ENCODE measurements at regions not wholly inside any gene's neighbourhood (a gene's known extent, or its start where the extent isn't known, plus 50 kb on each side); places are given as distances from the start of the nearest gene placed in this dataset.
"Not testable (repeated sequence)": the region's sequence is repeated elsewhere in the genome, so short reads cannot be mapped to it uniquely, and the experiment has no call there.

DNA sequence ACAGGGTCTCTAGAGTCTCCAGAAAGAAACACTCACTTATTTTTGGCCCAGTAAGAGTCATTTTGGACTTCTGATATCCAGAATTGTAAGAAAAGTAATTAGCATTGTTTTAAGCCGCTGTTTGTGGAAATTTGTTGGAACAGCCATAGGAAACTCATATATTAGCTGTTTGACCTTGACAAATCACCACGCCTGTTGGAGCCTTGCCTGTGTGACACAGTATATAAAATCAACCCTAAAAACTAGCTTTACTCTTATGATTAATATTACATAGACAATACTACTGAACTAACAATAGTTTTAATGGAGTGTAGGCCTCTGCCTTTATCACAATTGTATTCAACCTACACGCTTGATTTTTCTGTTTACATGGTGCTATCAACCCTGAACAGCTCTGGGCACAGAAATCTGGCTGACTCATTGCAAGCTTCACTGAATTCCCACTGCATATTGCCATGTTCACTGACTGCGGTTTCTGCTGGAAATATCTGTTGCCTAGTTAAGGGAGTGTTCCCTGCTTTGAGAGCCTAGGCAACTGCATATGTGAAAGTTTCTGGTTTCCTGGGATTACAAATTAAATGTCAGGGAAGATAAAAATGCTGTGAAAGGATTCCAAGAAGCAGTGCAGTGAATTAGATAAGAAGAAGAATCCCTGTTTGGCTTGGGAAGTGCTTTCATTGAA is 419.5 kb upstream of the DEPDC1 start:
- TF ChIP-seq, protein P1, sequence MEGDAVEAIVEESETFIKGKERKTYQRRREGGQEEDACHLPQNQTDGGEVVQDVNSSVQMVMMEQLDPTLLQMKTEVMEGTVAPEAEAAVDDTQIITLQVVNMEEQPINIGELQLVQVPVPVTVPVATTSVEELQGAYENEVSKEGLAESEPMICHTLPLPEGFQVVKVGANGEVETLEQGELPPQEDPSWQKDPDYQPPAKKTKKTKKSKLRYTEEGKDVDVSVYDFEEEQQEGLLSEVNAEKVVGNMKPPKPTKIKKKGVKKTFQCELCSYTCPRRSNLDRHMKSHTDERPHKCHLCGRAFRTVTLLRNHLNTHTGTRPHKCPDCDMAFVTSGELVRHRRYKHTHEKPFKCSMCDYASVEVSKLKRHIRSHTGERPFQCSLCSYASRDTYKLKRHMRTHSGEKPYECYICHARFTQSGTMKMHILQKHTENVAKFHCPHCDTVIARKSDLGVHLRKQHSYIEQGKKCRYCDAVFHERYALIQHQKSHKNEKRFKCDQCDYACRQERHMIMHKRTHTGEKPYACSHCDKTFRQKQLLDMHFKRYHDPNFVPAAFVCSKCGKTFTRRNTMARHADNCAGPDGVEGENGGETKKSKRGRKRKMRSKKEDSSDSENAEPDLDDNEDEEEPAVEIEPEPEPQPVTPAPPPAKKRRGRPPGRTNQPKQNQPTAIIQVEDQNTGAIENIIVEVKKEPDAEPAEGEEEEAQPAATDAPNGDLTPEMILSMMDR (IDR thresholded peaks at IDR 0.05) = no peak
- Mint-ChIP-seq H3K9me3 (peaks cover 54% of the 10 kb centered on the region), H3K4me3 (no peak overlapping the region), H3K4me1 (ENCODE audit: low read depth) (no peaks in the 10 kb centered on the region), H3K36me3 (ENCODE audit: low read depth) (no peaks in the 10 kb centered on the region; the same call in 1 of the 2 replicates), H3K27ac (no peak overlapping the region), H3K27me3 (ENCODE audit: insufficient read depth) (no peaks in the 10 kb centered on the region)
- DNase-seq = no peak

DNA sequence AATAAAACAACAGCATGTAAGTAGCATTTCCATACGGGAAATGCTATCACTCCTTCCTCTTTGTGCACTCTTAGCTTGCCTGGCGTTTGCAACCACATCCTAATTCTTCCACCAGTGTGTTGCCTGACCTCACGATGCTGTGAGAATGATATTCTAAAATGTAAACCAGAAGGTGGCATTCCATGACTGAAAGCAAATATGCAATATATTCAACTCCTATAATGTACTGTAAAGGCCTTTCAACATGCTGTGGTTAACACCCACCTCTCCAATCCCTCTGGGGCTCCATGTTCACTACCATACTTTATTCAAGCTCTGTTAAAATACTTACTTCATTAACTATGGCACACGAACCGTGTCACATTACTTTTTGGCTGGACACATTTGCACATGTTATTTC is 420.6 kb upstream of the DEPDC1 start:
- TF ChIP-seq, protein P1 (IDR thresholded peaks at IDR 0.05) = no peak
- peaks cover 50% of the 10 kb centered on the region for H3K9me3 Mint-ChIP-seq
- no peak overlapping the region for H3K27ac Mint-ChIP-seq
- H3K4me1 Mint-ChIP-seq (ENCODE audit: low read depth) = no peaks in the 10 kb centered on the region
- H3K27me3 Mint-ChIP-seq (ENCODE audit: insufficient read depth) = no peaks in the 10 kb centered on the region
- H3K36me3 Mint-ChIP-seq (ENCODE audit: low read depth) = no peaks in the 10 kb centered on the region; the same call in 1 of the 2 replicates
- no peak for DNase-seq
- no peak overlapping the region for H3K4me3 Mint-ChIP-seq

DNA sequence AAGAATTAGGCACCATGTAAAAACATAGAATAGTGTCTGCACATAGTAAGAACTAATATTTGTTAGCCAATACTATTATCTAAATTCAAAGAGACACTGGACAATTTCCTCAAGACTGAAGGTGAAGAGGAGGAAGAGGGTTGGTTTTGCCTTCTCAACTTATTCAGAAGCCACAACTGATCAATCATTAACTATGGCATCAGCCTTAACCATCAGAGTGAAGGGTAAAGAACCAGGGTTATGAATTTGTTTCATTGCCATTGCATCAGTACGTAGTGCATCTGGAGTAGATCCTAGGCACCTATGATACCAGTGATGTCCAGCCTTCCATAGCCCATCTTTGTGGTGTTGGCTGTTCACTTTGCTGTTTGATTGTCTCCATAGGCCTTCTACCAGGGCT is 421.7 kb upstream of the DEPDC1 start:
- Mint-ChIP-seq H3K4me3 (no peak overlapping the region), H3K27ac (no peak overlapping the region), H3K4me1 (ENCODE audit: low read depth) (no peaks in the 10 kb centered on the region), H3K9me3 (peaks cover 46% of the 10 kb centered on the region), H3K36me3 (ENCODE audit: low read depth) (no peaks in the 10 kb centered on the region; the same call in 1 of the 2 replicates), H3K27me3 (ENCODE audit: insufficient read depth) (no peaks in the 10 kb centered on the region)
- TF ChIP-seq, protein P1 (IDR thresholded peaks at IDR 0.05) = no peak
- no peak for DNase-seq

DNA sequence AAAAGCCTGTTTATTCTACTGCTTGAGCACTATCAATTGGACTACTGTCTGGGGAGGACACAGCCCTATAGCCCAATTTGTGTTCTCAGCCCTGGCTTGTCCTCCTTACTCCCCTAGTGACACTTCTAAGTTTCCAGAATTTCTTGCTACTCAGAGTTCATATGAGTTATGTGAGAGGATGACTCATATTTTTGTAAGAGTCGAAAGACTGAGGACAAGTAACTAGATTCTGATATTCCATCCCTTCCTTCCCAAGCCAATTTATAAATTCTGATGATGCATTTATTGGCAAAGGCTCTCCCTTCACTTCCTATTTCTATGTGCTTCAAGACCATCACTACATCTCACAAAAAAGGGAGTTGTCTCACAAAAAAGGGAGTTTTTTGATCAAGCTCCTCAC is 422.2 kb upstream of the DEPDC1 start:
- no peaks in the 10 kb centered on the region for H3K4me1 Mint-ChIP-seq (ENCODE audit: low read depth)
- no peaks in the 10 kb centered on the region for H3K36me3 Mint-ChIP-seq (ENCODE audit: low read depth)
- TF ChIP-seq, protein P1 (IDR thresholded peaks at IDR 0.05) = no peak
- DNase-seq = no peak
- H3K4me3 Mint-ChIP-seq = no peak overlapping the region
- H3K9me3 Mint-ChIP-seq = peaks cover 42% of the 10 kb centered on the region
- H3K27me3 Mint-ChIP-seq (ENCODE audit: insufficient read depth) = no peaks in the 10 kb centered on the region
- H3K27ac Mint-ChIP-seq = no peak overlapping the region

DNA sequence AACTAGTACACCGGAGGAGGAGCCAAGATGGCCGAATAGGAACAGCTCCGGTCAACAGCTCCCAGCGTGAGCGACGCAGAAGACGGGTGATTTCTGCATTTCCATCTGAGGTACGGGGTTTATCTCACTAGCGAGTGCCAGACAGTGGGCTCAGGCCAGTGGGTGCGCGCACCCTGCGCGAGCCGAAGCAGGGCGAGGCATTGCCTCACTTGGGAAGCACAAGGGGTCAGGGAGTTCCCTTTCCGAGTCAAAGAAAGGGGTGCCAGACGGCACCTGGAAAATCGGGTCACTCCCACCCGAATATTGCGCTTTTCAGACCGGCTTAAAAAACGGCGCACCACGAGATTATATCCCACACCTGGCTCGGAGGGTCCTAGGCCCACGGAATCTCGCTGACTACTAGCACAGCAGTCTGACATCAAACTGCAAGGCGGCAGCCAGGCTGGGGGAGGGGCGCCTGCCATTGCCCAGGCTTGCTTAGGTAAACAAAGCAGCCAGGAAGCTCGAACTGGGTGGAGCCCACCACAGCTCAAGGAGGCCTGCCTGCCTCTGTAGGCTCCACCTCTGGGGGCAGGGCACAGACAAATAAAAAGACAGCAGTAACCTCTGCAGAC is 426.7 kb upstream of the DEPDC1 start:
- not testable (repeated sequence) for H3K4me1 Mint-ChIP-seq (ENCODE audit: low read depth); H3K27me3 Mint-ChIP-seq (ENCODE audit: insufficient read depth); DNase-seq; H3K4me3 Mint-ChIP-seq; H3K27ac Mint-ChIP-seq; H3K36me3 Mint-ChIP-seq (ENCODE audit: low read depth)
- H3K9me3 Mint-ChIP-seq = peaks cover 28% of the 10 kb centered on the region

DNA sequence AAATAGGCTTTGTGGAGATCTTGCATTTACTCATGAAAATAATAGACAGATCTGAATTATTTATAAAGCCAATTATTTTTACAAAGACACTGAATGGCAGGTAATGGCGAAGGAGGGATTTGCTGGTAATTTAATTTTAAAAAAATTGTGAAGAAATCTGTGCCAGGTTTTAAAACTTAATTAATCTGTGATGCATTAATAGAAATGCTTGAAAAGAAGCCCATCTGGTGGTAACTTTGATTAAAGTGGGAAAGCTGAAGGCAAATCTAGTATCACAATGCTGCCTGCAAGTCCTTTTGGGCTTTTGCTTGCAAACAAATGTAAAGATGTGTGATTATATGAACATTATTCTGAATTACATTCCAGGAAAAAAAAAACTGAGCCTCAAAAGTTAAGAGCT is 433.2 kb upstream of the DEPDC1 start:
- H3K36me3 Mint-ChIP-seq (ENCODE audit: low read depth) = no peaks in the 10 kb centered on the region
- no peak for DNase-seq
- no peaks in the 10 kb centered on the region for H3K27me3 Mint-ChIP-seq (ENCODE audit: insufficient read depth)
- TF ChIP-seq, protein P1 (IDR thresholded peaks at IDR 0.05) = no peak
- no peaks in the 10 kb centered on the region for H3K4me1 Mint-ChIP-seq (ENCODE audit: low read depth)
- H3K4me3 Mint-ChIP-seq = no peak overlapping the region
- peaks cover 10% of the 10 kb centered on the region for H3K9me3 Mint-ChIP-seq
- H3K27ac Mint-ChIP-seq = no peak overlapping the region
